OCI-LY7 (cell line): ENCODE measurements at regions not wholly inside any gene's neighbourhood (a gene's known extent, or its start where the extent isn't known, plus 50 kb on each side); places are given as distances from the start of the nearest gene placed in this dataset.

ENCODE experiments used
- BruUV-seq: library from RNA; stranded (reverse); fragments of 400-500 nt; replicated peaks from 2 replicates; lab custom pipeline; 2021; lab: Mats Ljungman, UMichigan
- CTCF ChIA-PET: fragments of 300-600 bp; sonication (Branson Sonifier 250); formaldehyde crosslinking; loops from one replicate; lab custom pipeline; 2022; ENCODE audit warnings: antibody characterized with exemption; ENCODE audit not compliant: unreplicated experiment; lab: Charles Lee
- POLR2A ChIA-PET: fragments of 300-600 bp; sonication (Branson Sonifier 250); formaldehyde crosslinking; loops from one replicate; lab custom pipeline; 2022; ENCODE audit warnings: antibody characterized with exemption; lab: Charles Lee
- DNase-seq: peaks from one replicate; pipeline ENCODE4 v3.0.0-alpha.2; 2015; ENCODE audit warnings: low spot score
- H2AFZ ChIP-seq: fragments of 200-600 bp; sonication (generic), shearing (Covaris generic); 2 replicates; pipeline ENCODE4 v1.6.1; 2014; ENCODE audit warnings: mild to moderate bottlenecking, antibody characterized with exemption, low read length, moderate library complexity
- H3K27ac ChIP-seq: fragments of 200-600 bp; sonication (generic); 2 replicates; pipeline ENCODE4 v1.5.1; 2014; ENCODE audit warnings: mixed run types, low read depth, mild to moderate bottlenecking, moderate library complexity, low read length, inconsistent platforms; ENCODE audit not compliant: poor library complexity, severe bottlenecking
- H3K36me3 ChIP-seq: fragments of 200-600 bp; sonication (generic); 2 replicates; pipeline ENCODE4 v1.6.1; 2014; ENCODE audit warnings: mild to moderate bottlenecking, antibody characterized with exemption, low read length, moderate library complexity, mixed read lengths; ENCODE audit not compliant: insufficient read depth
- H3K4me1 ChIP-seq: fragments of 200-600 bp; sonication (generic); 2 replicates; pipeline ENCODE4 v1.5.1; 2014; ENCODE audit warnings: mild to moderate bottlenecking, low read length; ENCODE audit not compliant: insufficient read depth, poor library complexity, severe bottlenecking
- H3K4me2 ChIP-seq: fragments of 200-600 bp; sonication (generic); 2 replicates; pipeline ENCODE4 v1.6.1; 2014; ENCODE audit warnings: mild to moderate bottlenecking, low read length
- H3K4me3 ChIP-seq: fragments of 200-600 bp; sonication (generic); 2 replicates; pipeline ENCODE4 v1.5.1; 2014; ENCODE audit warnings: mild to moderate bottlenecking, low read depth, low read length; ENCODE audit not compliant: poor library complexity, severe bottlenecking
- H3K79me2 ChIP-seq: fragments of 200-600 bp; sonication (generic); 2 replicates; pipeline ENCODE4 v1.6.1; 2016; ENCODE audit warnings: low read depth, mild to moderate bottlenecking, low read length, moderate library complexity, mixed read lengths; ENCODE audit not compliant: insufficient read depth
- H3K9me2 ChIP-seq: fragments of 200-600 bp; sonication (generic); 2 replicates; pipeline ENCODE4 v1.6.1; 2016; ENCODE audit warnings: mild to moderate bottlenecking, low read length, mixed read lengths; ENCODE audit not compliant: insufficient read depth
- H3K9me3 ChIP-seq: fragments of 200-600 bp; sonication (generic); 2 replicates; pipeline ENCODE4 v1.6.1; 2014; ENCODE audit warnings: mild to moderate bottlenecking, mixed run types, low read length, mixed read lengths
- H4K20me1 ChIP-seq: fragments of 200-600 bp; sonication (generic); 2 replicates; pipeline ENCODE4 v1.6.1; 2014; ENCODE audit warnings: mild to moderate bottlenecking, antibody characterized with exemption, low read length, moderate library complexity, mixed read lengths; ENCODE audit not compliant: insufficient read depth
- EZH2phosphoT487 ChIP-seq: fragments of 200-600 bp; sonication (generic); IDR thresholded peaks from 2 replicates; pipeline ENCODE4 v1.6.1; 2018; ENCODE audit warnings: low read depth, borderline replicate concordance, mild to moderate bottlenecking, mixed run types, antibody characterized with exemption, low read length, moderate library complexity, mixed read lengths
- intact Hi-C: fragments of 100-400 bp; cut with micrococcal nuclease; formaldehyde crosslinking; loops from one replicate; pipeline ENCODE4 v1.10.0; 2022; ENCODE audit not compliant: unreplicated experiment
- TF ChIP-seq, protein P1 (sequence below): fragments of 200-600 bp; sonication (generic); conservative IDR thresholded peaks from 2 replicates; pipeline ENCODE4 v1.5.1; 2014; ENCODE audit warnings: mild to moderate bottlenecking, antibody characterized with exemption, low read length, moderate library complexity, mixed read lengths

DNA sequence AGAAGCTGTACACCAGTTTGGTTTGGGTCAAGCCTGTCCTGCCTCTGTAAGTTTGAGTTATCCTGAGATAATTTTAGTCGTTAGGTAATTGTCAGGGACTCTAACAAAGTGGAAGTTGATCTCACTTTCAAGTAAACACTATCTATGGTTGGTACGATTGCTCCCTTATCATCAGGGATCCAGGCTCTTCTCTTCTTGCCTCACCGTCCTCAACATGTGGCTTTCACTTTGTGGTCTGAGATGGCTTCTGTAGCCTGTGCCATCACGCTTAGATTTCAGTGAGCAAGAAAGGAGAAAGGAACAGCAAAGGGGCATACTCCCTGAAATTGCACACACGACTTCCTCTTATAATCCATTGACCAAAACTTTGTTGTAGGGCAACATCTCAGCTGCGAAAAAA lies 115.6 kb downstream of the CTAGE1 start:
- H3K4me2 ChIP-seq, result no peak overlapping the region
- DNase-seq, result no peak
- no peaks in the 10 kb centered on the region for H3K4me1 ChIP-seq
- no TSS peak for BruUV-seq
- no peaks in the 10 kb centered on the region for H3K9me3 ChIP-seq
- no peaks in the 10 kb centered on the region for H3K9me2 ChIP-seq
- POLR2A ChIA-PET, result no interaction called here
- no peak overlapping the region for H3K4me3 ChIP-seq
- no peak overlapping the region for H3K27ac ChIP-seq
- CTCF ChIA-PET, result no interaction called here
- no peaks in the 10 kb centered on the region for H4K20me1 ChIP-seq
- TF ChIP-seq, protein P1, sequence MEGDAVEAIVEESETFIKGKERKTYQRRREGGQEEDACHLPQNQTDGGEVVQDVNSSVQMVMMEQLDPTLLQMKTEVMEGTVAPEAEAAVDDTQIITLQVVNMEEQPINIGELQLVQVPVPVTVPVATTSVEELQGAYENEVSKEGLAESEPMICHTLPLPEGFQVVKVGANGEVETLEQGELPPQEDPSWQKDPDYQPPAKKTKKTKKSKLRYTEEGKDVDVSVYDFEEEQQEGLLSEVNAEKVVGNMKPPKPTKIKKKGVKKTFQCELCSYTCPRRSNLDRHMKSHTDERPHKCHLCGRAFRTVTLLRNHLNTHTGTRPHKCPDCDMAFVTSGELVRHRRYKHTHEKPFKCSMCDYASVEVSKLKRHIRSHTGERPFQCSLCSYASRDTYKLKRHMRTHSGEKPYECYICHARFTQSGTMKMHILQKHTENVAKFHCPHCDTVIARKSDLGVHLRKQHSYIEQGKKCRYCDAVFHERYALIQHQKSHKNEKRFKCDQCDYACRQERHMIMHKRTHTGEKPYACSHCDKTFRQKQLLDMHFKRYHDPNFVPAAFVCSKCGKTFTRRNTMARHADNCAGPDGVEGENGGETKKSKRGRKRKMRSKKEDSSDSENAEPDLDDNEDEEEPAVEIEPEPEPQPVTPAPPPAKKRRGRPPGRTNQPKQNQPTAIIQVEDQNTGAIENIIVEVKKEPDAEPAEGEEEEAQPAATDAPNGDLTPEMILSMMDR, result no peak
- TF ChIP-seq EZH2phosphoT487, result no peak
- no peak overlapping the region for H2AFZ ChIP-seq
- intact Hi-C loops, result no loop called here
- H3K36me3 ChIP-seq, result no peaks in the 10 kb centered on the region
- no peaks in the 10 kb centered on the region for H3K79me2 ChIP-seq

DNA sequence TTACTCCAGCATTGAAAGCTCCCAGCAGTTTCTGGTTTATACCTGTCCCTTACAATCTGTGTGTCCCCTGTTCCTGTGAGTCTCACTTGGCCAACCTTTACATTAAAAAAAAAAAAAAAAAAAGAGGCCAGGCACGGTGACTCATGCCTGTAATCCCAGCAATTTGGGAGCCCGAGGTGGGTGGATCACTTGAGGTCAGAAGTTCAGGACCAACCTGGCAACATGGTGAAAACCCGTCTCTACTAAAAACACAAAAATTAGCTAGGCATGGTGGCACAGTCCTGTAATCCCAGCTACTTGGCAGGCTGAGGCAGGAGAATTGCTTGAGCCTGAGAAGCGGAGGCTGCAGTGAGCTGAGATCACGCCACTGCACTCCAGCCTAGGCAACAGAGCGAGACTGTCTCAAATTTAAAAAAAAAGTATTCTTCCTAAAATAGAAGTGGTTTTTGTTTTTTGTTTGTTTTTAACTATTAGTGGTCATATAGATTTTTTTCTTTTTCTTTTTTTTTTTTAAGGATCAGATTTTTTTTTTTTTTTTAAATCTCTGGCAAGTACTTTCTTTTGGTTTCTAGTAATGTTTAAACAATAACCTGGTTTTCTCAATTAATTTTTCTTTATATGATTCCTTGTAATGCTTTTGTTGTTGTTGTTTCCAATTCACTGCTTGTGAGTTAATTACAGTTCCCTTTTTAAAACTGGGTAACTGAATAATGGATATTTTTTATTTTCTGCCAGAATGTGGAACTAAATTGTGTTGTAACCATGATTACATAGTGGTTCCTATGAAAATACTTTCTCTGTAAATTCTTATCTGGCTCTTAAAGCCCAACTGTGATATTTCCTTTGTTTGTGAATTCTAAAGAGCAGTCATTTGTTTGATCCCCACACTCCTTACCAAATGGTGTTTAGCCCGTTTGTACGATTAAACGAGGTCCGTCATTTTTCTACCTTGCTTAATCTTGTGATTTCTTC lies 116.8 kb downstream of the CTAGE1 start:
- Histone ChIP-seq H3K4me2 (no peak overlapping the region), H2AFZ (no peak overlapping the region)
- TF ChIP-seq, protein P1, result no peak
- TF ChIP-seq EZH2phosphoT487, result no peak

DNA sequence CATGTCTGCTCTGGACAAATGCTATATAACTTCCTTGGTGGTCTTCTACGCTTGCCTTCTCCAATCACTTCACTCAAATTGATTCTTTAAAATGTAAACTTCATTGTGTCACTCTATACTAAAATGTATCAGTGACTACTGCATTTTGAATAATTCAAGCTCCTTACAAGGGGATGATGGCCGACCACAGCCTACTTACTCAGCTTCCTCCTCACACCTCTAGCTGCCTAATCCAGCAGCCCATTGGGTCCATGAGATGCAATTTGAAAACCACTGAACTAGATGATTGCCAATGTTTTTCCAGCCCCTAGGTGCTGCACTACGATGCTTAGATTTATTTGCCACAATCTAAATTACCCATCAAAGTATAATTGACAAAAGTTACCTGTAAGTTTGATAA lies 120.7 kb downstream of the CTAGE1 start:
- no peaks in the 10 kb centered on the region for H3K36me3 ChIP-seq
- no peaks in the 10 kb centered on the region for H3K4me1 ChIP-seq
- no peak overlapping the region for H3K4me2 ChIP-seq
- intact Hi-C loops, result no loop called here
- no peak overlapping the region for H2AFZ ChIP-seq
- CTCF ChIA-PET, result no interaction called here
- TF ChIP-seq EZH2phosphoT487, result no peak
- TF ChIP-seq, protein P1, result no peak
- BruUV-seq, result no TSS peak
- H3K79me2 ChIP-seq, result no peaks in the 10 kb centered on the region
- H3K9me2 ChIP-seq, result no peaks in the 10 kb centered on the region
- no peaks in the 10 kb centered on the region for H4K20me1 ChIP-seq
- H3K27ac ChIP-seq, result no peak overlapping the region
- POLR2A ChIA-PET, result no interaction called here
- DNase-seq, result no peak
- no peaks in the 10 kb centered on the region for H3K9me3 ChIP-seq
- H3K4me3 ChIP-seq, result no peak overlapping the region

More for the DNA sequence above, 116.8 kb downstream of the CTAGE1 start:
- H4K20me1 ChIP-seq, result no peaks in the 10 kb centered on the region
- H3K4me3 ChIP-seq, result no peak overlapping the region
- H3K79me2 ChIP-seq, result no peaks in the 10 kb centered on the region
- intact Hi-C loops, result no loop called here
- POLR2A ChIA-PET, result interaction anchor here (0.7 kb wide), 1 partner anchor 552 kb away, joined by 3 read pairs; no protein-coding TSS in a partner anchor
- DNase-seq, result no peak
- no peak overlapping the region for H3K27ac ChIP-seq
- no peaks in the 10 kb centered on the region for H3K9me3 ChIP-seq
- H3K9me2 ChIP-seq, result no peaks in the 10 kb centered on the region
- H3K36me3 ChIP-seq, result no peaks in the 10 kb centered on the region
- CTCF ChIA-PET, result no interaction called here
- no TSS peak for BruUV-seq
- H3K4me1 ChIP-seq, result no peaks in the 10 kb centered on the region
